K562 (cell line): ENCODE measurements at regions not wholly inside any gene's neighbourhood (a gene's known extent, or its start where the extent isn't known, plus 50 kb on each side); places are given as distances from the start of the nearest gene placed in this dataset.

ENCODE experiments used
- ATAC-seq: fragments of 200-7000 bp; cut with Tn5 transposase; 3 replicates; pipeline ENCODE4 v1.9.1; 2020; ENCODE audit warnings: moderate library complexity
- BruUV-seq: library from RNA; stranded (reverse); fragments of 400-500 nt; replicated peaks from 2 replicates; lab custom pipeline; 2021; lab: Mats Ljungman, UMichigan
- CTCF ChIA-PET: fragments of 300-600 bp; formaldehyde crosslinking; extraction: SDS; loops from one replicate; lab custom pipeline; 2021; ENCODE audit warnings: low intra/inter-chr PET ratio; lab: Yijun Ruan, JAX
- POLR2A ChIA-PET: fragments of 300-600, 350-650 bp; sonication (Branson Sonifier 250); formaldehyde crosslinking; extraction: SDS; loops from one replicate; lab custom pipeline; 2021; ENCODE audit warnings: antibody characterized with exemption, inconsistent platforms; lab: Yijun Ruan, JAX
- DNase-seq, 4 experiments: peaks; one replicate each; pipeline versions ENCODE4 v3.0.0 to v3.0.0-alpha.2; 2011 to 2018; ENCODE audit warnings: low spot score in 3 of 4, mixed read lengths in 3 of 4; ENCODE audit errors: extremely low read depth in 1 of 4
- FAIRE-seq: peaks from 2 replicates; lab custom pipeline; 2011; peaks lifted over from hg19 to GRCh38; lab: Jason Lieb, UNC
- H2AFZ ChIP-seq: 2 replicates; pipeline ENCODE4 v1.6.0; 2011; ENCODE audit warnings: low read depth, low read length, control low read depth, inconsistent platforms
- H3K27ac ChIP-seq: fragments of 200-600 bp; 3 replicates; pipeline ENCODE4 v1.8.0; 2011; ENCODE audit warnings: low read depth, mild to moderate bottlenecking, control low read depth, inconsistent platforms, low read length, moderate library complexity, mixed read lengths; ENCODE audit errors: extremely low read depth
- H3K27me3 ChIP-seq, 2 experiments: fragments of 300-600 bp in 1 of 2; 2 replicates in 1 of 2; 3 replicates in 1 of 2; pipeline versions ENCODE4 v1.6.0 to v1.8.0; 2011; ENCODE audit warnings: inconsistent platforms in 2 of 2, low read length in 2 of 2, mild to moderate bottlenecking in 1 of 2, mixed read lengths in 1 of 2, moderate library complexity in 1 of 2; ENCODE audit not compliant: control insufficient read depth in 2 of 2, insufficient read depth in 2 of 2
- H3K36me3 ChIP-seq: fragments of 300-600 bp; 3 replicates; pipeline ENCODE4 v1.8.0; 2011; ENCODE audit warnings: mild to moderate bottlenecking, low read length, inconsistent platforms; ENCODE audit not compliant: control insufficient read depth, insufficient read depth
- H3K4me1 ChIP-seq, 2 experiments: fragments of 200-600 bp in 1 of 2; replicated peaks in 1 of 2; 2 replicates in 1 of 2; 3 replicates in 1 of 2; pipeline versions ENCODE4 v1.5.1 to v1.8.0; 2011; ENCODE audit warnings: inconsistent platforms in 2 of 2, low read length in 2 of 2, mild to moderate bottlenecking in 1 of 2, mixed read lengths in 1 of 2, moderate library complexity in 1 of 2; ENCODE audit not compliant: control insufficient read depth in 2 of 2, insufficient read depth in 2 of 2
- H3K4me2 ChIP-seq: 2 replicates; pipeline ENCODE4 v1.6.1; 2011; ENCODE audit warnings: low read length, control low read depth, inconsistent platforms, mixed read lengths; ENCODE audit not compliant: insufficient read depth
- H3K4me3 ChIP-seq: fragments of 200-600 bp; sonication (generic), shearing (Covaris generic); 2 replicates; pipeline ENCODE4 v1.5.1; 2016; ENCODE audit warnings: control low read depth, inconsistent platforms
- H3K79me2 ChIP-seq: fragments of 200-600 bp; 3 replicates; pipeline ENCODE4 v1.8.0; 2011; ENCODE audit warnings: low read length, inconsistent platforms; ENCODE audit not compliant: control insufficient read depth, insufficient read depth
- H3K9ac ChIP-seq, 2 experiments: 2 replicates each; pipeline versions ENCODE4 v1.6.0 to v1.6.1; 2011; ENCODE audit warnings: low read depth in 2 of 2, low read length in 2 of 2, control low read depth in 1 of 2, inconsistent platforms in 1 of 2, mild to moderate bottlenecking in 1 of 2, mixed read lengths in 1 of 2; ENCODE audit not compliant: insufficient read depth in 1 of 2
- H3K9me1 ChIP-seq: one replicate; pipeline ENCODE4 v1.6.0; 2011; ENCODE audit warnings: inconsistent platforms, mild to moderate bottlenecking, low read length, moderate library complexity; ENCODE audit not compliant: control insufficient read depth, insufficient read depth
- H3K9me3 ChIP-seq: replicated peaks from 2 replicates; pipeline ENCODE4 v1.5.1; 2011; ENCODE audit warnings: low read depth, low read length, inconsistent platforms; ENCODE audit not compliant: control insufficient read depth, insufficient read depth
- H4K20me1 ChIP-seq: replicated peaks from 2 replicates; pipeline ENCODE4 v1.6.1; 2011; ENCODE audit warnings: low read length, inconsistent platforms, mixed read lengths; ENCODE audit not compliant: control insufficient read depth, insufficient read depth
- BHLHE40 ChIP-seq: IDR thresholded peaks from 2 replicates; pipeline ENCODE4 v1.6.1; 2011; ENCODE audit warnings: low read length, improper control_type of control experiment
- BRCA1 ChIP-seq, 2 experiments: fragments of 450-650 bp in 1 of 2; sonication (generic) in 1 of 2; formaldehyde crosslinking in 1 of 2; IDR thresholded peaks; 2 replicates each; pipeline versions ENCODE4 v1.5.0 to v1.6.1; 2017 to 2020; ENCODE audit warnings: mild to moderate bottlenecking in 1 of 2, missing genetic modification reagents in 1 of 2
- FOXJ2 ChIP-seq: fragments of 200-800 bp; sonication (Bioruptor generic); IDR thresholded peaks from 2 replicates; pipeline ENCODE4 v1.6.1; 2016; ENCODE audit warnings: missing genetic modification characterization, missing compliant biosample characterization
- FOXK2 ChIP-seq, 2 experiments: fragments of 450-650 bp; IDR thresholded peaks in 1 of 2; conservative IDR thresholded peaks in 1 of 2; 2 replicates each; pipeline ENCODE4 v1.6.1; 2016; ENCODE audit warnings: low read depth in 2 of 2, mild to moderate bottlenecking in 1 of 2
- FUS ChIP-seq: fragments of 200-400 bp; formaldehyde crosslinking; optimal IDR thresholded peaks from 2 replicates; pipeline ENCODE3; 2017; ENCODE audit warnings: low read depth, low read length
- NCOA4 ChIP-seq: fragments of 450-650 bp; IDR thresholded peaks from 2 replicates; pipeline ENCODE4 v1.6.1; 2018; ENCODE audit warnings: mild to moderate bottlenecking; ENCODE audit not compliant: partially characterized antibody
- OTX1 ChIP-seq: fragments of 450-650 bp; formaldehyde crosslinking; IDR thresholded peaks from 2 replicates; pipeline ENCODE4 v1.4.0; 2022; ENCODE audit warnings: mild to moderate bottlenecking
- RFX7 ChIP-seq: fragments of 250-450 bp; sonication (Bioruptor Pico); IDR thresholded peaks from 2 replicates; pipeline ENCODE4 v1.5.1; 2021; ENCODE audit warnings: mild to moderate bottlenecking
- SMARCA5 ChIP-seq: fragments of 450-650 bp; IDR thresholded peaks from 2 replicates; pipeline ENCODE4 v1.6.1; 2016
- SMARCC2 ChIP-seq: fragments of 450-650 bp; IDR thresholded peaks from 2 replicates; pipeline ENCODE4 v1.6.1; 2017; ENCODE audit warnings: antibody characterized with exemption, moderate library complexity, mild to moderate bottlenecking, low read depth
- TRIM25 ChIP-seq: fragments of 450-650 bp; IDR thresholded peaks from 2 replicates; pipeline ENCODE4 v1.7.0; 2016; ENCODE audit warnings: borderline replicate concordance
- ZNF407 ChIP-seq: fragments of 450-650 bp; IDR thresholded peaks from 2 replicates; pipeline ENCODE4 v1.6.1; 2016; ENCODE audit warnings: low read depth
- in situ Hi-C: fragments of 300-500 bp; cut with MboI; formaldehyde crosslinking; loops from 4 replicates; pipeline ENCODE4 v1.15.0; 2018; ENCODE audit warnings: inconsistent platforms, mixed read lengths
- intact Hi-C: fragments of 100-400 bp; cut with micrococcal nuclease; formaldehyde crosslinking; loops from 2 replicates; pipeline ENCODE4 v1.14.2; 2022

GRCh38 chr21:22345624-22346023 is 1347.4 kb downstream of the NCAM2 start:
- ChIA-PET POLR2A (no interaction called here), CTCF (no interaction called here)
- Histone ChIP-seq H2AFZ (no peak overlapping the region), H3K79me2 (no peaks in the 10 kb centered on the region), H3K9me1 (no peaks in the 10 kb centered on the region), H3K4me2 (no peak overlapping the region), H3K4me1 (no peaks in the 10 kb centered on the region), H3K27me3 (no peaks in the 10 kb centered on the region), H4K20me1 (no peaks in the 10 kb centered on the region), H3K27ac (no peak overlapping the region), H3K36me3 (no peaks in the 10 kb centered on the region), H3K9me3 (no peaks in the 10 kb centered on the region), H3K9ac (no peak overlapping the region), H3K4me3 (no peak overlapping the region)
- intact Hi-C loops = no loop called here
- no peak for DNase-seq
- no peak for ATAC-seq
- FAIRE-seq = no peak
- no TSS peak for BruUV-seq
- in situ Hi-C loops = no loop called here
- TF ChIP-seq TRIM25 (no peak), NCOA4 (no peak), SMARCA5 (no peak), ZNF407 (no peak), BRCA1 (IDR thresholded peaks at IDR 0.05) (no peak), BRCA1 (CRISPR knock-in tag; IDR thresholded peaks at IDR 0.05) (no peak), RFX7 (CRISPR knock-in tag) (no peak), FOXJ2 (tag) (no peak), OTX1 (CRISPR knock-in tag) (no peak), FUS (no peak), SMARCC2 (no peak), BHLHE40 (no peak), FOXK2 (conservative IDR thresholded peaks at IDR 0.05 in 1 of 2, IDR thresholded peaks at IDR 0.05 in 1 of 2; ENCODE audit: low read depth in 2 of 2) (no peak)
